Effector memory CD4-positive, alpha-beta T cell (primary cell): ENCODE measurements at regions not wholly inside any gene's neighbourhood (a gene's known extent, or its start where the extent isn't known, plus 50 kb on each side); places are given as distances from the start of the nearest gene placed in this dataset.

Source experiments
- DNase-seq, 3 donors: peaks; one replicate each; pipeline ENCODE4 v3.0.0-alpha.2; 2020
- H3K27ac ChIP-seq: 2 replicates; pipeline ENCODE4 v1.7.0; 2013; ENCODE audit warnings: mild to moderate bottlenecking, low read length, moderate library complexity; ENCODE audit not compliant: insufficient read depth, poor library complexity, severe bottlenecking
- H3K27me3 ChIP-seq: replicated peaks from 2 replicates; pipeline ENCODE4 v1.7.0; 2013; ENCODE audit warnings: mild to moderate bottlenecking, low read length; ENCODE audit not compliant: insufficient read depth, control insufficient read depth, poor library complexity, severe bottlenecking
- H3K36me3 ChIP-seq: 2 replicates; pipeline ENCODE4 v1.7.0; 2013; ENCODE audit warnings: mild to moderate bottlenecking, low read length, moderate library complexity; ENCODE audit not compliant: control insufficient read depth, insufficient read depth
- H3K4me1 ChIP-seq: 2 replicates; pipeline ENCODE4 v1.7.0; 2013; ENCODE audit warnings: low read length, mild to moderate bottlenecking; ENCODE audit not compliant: control insufficient read depth, insufficient read depth, poor library complexity, severe bottlenecking
- H3K4me3 ChIP-seq: 2 replicates; pipeline ENCODE4 v1.7.0; 2013; ENCODE audit warnings: low read length, low read depth, mild to moderate bottlenecking; ENCODE audit not compliant: insufficient read depth, poor library complexity, severe bottlenecking
- H3K9me3 ChIP-seq: 2 replicates; pipeline ENCODE4 v1.7.0; 2013; ENCODE audit warnings: mild to moderate bottlenecking, low read length, moderate library complexity; ENCODE audit not compliant: control insufficient read depth

DNA sequence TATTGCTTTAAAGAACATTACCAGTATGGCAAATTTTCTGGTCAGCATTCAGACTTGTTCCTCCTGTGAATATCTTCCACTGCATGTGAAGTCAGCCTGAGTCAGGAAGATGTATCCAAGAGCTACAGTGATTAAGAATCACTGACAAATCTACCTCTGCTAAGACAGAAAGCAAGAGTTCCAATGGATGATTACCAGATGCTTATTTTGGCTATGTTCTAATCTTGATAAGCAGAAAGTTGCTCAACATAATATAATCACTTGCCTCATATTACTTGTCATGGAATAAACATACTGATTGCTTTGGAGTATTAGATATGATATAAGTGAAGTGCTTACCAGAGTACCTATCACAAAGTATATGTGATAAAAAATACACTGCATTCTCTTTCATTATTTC, 738.1 kb downstream of the ADGRL2 start:
- Histone ChIP-seq H3K27me3 (no peaks in the 10 kb centered on the region), H3K4me1 (no peaks in the 10 kb centered on the region), H3K27ac (no peak overlapping the region), H3K9me3 (no peaks in the 10 kb centered on the region), H3K4me3 (no peak overlapping the region), H3K36me3 (no peaks in the 10 kb centered on the region)
- DNase-seq: no peak

DNA sequence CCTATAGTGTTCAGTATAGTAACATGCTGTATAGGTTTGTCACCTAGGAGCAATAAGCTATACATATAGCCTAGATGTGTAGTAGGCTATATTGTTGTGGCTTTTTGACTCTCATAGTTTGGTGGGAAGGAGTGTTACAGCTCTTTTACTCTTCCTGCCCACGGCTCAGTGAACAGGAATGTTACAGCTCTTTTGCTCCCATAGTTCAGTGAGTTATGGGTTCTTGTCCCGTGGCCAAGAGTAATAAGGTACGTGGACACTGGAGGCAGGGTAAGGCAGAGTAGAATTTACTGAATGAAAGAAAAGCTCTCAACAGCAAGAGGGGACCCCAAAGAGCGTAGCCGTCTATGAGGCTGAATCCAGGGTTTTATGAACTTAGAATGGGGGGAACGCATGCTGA, 734.3 kb downstream of the ADGRL2 start:
- no peak overlapping the region for H3K4me3 ChIP-seq
- no peaks in the 10 kb centered on the region for H3K36me3 ChIP-seq
- no peaks in the 10 kb centered on the region for H3K9me3 ChIP-seq
- no peaks in the 10 kb centered on the region for H3K27me3 ChIP-seq
- H3K27ac ChIP-seq: no peak overlapping the region
- no peak for DNase-seq
- H3K4me1 ChIP-seq: no peaks in the 10 kb centered on the region

DNA sequence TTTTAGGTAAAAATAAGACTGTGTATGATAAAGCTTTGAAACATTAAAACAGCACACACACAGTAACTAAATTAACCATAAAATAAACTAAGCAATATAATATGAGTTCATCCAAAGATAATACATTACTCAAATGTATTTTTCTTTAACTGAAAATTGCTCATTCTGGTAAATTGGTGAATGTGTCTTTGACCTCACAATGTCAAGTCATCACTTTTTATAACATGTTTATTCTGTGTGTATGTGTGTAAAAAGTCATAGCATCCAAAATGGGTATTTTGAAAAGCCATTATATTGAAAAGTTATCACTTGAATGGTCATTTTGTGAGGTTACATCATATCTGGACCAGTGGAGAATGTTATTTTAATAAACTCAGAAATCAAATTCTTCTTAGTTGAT, 724.6 kb downstream of the ADGRL2 start:
- no peaks in the 10 kb centered on the region for H3K27me3 ChIP-seq
- no peaks in the 10 kb centered on the region for H3K36me3 ChIP-seq
- no peak overlapping the region for H3K27ac ChIP-seq
- no peaks in the 10 kb centered on the region for H3K4me1 ChIP-seq
- no peaks in the 10 kb centered on the region for H3K9me3 ChIP-seq
- DNase-seq: no peak
- H3K4me3 ChIP-seq: no peak overlapping the region

DNA sequence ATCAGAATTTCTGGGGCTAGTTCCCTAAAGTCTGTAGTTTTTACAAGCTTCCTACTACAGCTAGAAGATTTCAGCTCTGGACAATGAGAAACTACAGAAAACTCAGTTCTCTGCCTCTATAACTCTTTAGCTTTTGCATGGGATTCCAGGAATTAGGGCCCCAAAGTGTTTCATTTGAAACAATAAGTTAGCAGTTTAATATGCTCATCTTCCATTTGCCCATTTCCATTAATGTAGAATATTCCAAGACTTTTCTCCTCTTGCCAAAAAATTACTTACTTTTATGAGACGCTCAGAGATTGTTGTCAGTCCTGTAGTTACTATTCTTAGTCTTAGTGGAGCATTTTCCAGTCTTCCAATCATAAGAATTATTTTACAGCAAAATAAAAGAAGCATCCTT, 719.9 kb downstream of the ADGRL2 start:
- H3K4me1 ChIP-seq: no peaks in the 10 kb centered on the region
- H3K9me3 ChIP-seq: no peaks in the 10 kb centered on the region
- no peaks in the 10 kb centered on the region for H3K27me3 ChIP-seq
- no peak overlapping the region for H3K27ac ChIP-seq
- H3K36me3 ChIP-seq: no peaks in the 10 kb centered on the region
- DNase-seq: no peak
- H3K4me3 ChIP-seq: no peak overlapping the region

DNA sequence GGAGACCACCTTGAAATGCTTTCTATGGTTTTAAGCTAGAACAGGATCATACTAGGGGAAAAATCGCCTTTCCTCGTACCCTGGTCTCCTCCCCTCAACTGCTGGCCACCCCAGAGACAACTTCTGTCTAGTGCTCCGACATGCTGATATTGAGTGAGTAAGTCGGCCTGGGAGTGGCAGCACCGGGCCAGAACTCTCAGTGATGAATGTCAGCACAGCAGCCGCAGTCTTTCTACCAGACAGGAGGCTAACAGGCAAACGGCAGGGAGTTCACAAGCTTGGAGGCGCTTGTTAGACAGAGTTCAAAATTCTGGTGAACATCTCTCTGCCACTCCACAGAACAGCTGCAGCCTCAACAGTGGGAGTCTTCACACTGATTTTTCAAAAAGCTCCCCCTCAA, 716.9 kb downstream of the ADGRL2 start:
- Histone ChIP-seq H3K36me3 (no peaks in the 10 kb centered on the region), H3K9me3 (no peaks in the 10 kb centered on the region), H3K4me3 (no peak overlapping the region), H3K27me3 (no peaks in the 10 kb centered on the region), H3K4me1 (no peaks in the 10 kb centered on the region), H3K27ac (no peak overlapping the region)
- DNase-seq: no peak

DNA sequence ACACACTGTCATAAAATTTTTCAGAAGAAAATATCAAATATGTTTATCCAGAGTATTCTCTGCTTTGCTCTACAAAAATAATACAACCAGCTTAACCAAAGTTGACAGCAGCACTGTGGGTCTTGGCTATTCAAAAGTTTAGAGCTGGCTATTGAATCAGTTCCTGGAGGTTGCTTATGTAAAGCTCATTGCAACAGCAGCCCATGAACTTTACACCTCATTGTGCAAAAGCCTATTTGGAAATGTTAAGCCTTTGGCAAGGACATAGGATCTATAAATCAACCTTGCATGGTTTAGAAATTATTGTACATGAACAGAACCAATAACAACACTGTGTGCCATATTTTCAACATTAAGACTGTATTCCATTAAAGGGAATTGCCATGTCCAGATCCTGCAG, 714.9 kb downstream of the ADGRL2 start:
- Histone ChIP-seq H3K9me3 (no peaks in the 10 kb centered on the region), H3K27me3 (no peaks in the 10 kb centered on the region), H3K36me3 (no peaks in the 10 kb centered on the region), H3K4me3 (no peak overlapping the region), H3K4me1 (no peaks in the 10 kb centered on the region), H3K27ac (no peak overlapping the region)
- DNase-seq: no peak

DNA sequence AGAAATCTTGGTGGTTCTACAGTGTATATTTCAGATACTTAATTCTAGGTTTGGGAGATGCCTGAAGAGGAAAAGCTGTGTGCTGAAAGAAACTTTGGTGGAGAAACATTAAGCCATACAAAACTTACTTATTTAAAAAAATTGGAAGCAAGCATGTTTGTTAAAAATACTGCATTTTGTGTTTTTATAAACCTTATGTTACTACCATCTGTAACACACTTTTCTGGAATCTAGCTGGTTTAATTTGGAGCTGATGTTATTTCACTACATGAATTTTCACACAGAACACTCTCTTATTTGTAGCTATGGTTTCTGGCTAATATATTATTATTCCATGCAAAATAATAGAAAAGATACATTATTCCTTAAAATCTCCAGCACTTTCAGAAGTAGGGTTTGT, 710.7 kb downstream of the ADGRL2 start:
- no peak for DNase-seq
- Histone ChIP-seq H3K36me3 (no peaks in the 10 kb centered on the region), H3K9me3 (no peaks in the 10 kb centered on the region), H3K4me1 (no peaks in the 10 kb centered on the region), H3K4me3 (no peak overlapping the region), H3K27ac (no peak overlapping the region), H3K27me3 (no peaks in the 10 kb centered on the region)

DNA sequence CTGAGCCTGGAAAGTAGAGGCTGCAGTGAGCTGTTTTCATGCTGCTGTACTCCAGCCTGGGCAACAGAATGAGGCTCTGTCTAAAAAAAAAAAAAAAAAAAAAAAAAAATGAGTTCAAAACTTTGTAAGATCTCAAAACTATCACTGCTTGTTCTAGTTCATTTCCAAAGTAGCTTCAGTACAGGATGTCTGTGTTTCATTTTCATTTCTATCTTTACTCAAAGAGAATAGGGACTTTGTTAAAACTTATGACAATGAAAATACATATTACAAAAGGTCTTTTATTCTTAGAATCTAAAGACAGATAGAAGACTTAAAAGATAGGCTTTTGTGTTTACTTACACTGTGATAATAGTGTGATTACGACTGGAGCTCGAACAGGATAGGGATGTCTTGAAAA, 709.7 kb downstream of the ADGRL2 start:
- Histone ChIP-seq H3K9me3 (no peaks in the 10 kb centered on the region), H3K36me3 (no peaks in the 10 kb centered on the region), H3K27ac (no peak overlapping the region), H3K4me3 (no peak overlapping the region), H3K27me3 (no peaks in the 10 kb centered on the region), H3K4me1 (no peaks in the 10 kb centered on the region)
- DNase-seq: no peak

DNA sequence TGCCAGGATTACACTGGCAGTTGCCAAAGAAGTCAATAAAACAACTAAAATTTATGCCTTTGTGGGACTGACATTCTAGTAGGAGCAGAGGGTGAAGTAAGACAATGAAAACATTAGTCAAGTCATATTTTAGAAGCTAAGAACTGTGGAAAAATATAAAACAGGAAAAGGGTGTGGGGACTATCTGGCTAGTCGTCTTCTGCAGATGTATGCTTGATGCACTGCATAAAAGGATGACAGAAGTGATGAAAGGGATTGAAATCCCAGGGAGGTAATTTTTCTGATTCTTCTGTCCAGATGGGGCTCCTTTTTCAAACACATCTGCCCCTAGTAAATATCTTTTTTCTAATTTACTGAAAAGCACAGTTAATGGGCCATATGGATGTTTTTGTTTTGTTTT, 706.3 kb downstream of the ADGRL2 start:
- DNase-seq: no peak
- Histone ChIP-seq H3K4me3 (no peak overlapping the region), H3K27ac (no peak overlapping the region), H3K36me3 (no peaks in the 10 kb centered on the region), H3K4me1 (no peaks in the 10 kb centered on the region), H3K9me3 (no peaks in the 10 kb centered on the region), H3K27me3 (no peaks in the 10 kb centered on the region)

DNA sequence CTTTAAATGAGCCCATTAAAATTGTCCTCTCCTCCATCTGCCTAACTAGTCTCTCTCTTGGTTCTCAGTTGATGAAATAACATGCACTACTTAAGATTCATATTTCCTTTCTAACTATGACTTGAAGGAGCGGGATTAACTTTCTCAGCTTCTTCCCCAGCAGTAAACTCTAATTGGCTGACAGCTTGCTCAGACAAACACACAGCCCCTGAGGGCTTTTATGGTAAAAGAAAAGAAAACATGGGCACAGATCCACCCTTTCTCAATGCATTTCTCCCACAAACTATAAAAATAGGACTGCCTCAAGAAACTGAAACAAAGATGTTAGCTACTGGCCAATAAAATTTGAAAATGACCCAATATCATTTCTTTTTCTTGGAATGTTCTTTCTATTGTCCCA, 703.1 kb downstream of the ADGRL2 start:
- no peaks in the 10 kb centered on the region for H3K27me3 ChIP-seq
- no peaks in the 10 kb centered on the region for H3K4me1 ChIP-seq
- DNase-seq: no peak
- no peak overlapping the region for H3K27ac ChIP-seq
- H3K9me3 ChIP-seq: no peaks in the 10 kb centered on the region
- no peak overlapping the region for H3K4me3 ChIP-seq
- no peaks in the 10 kb centered on the region for H3K36me3 ChIP-seq

DNA sequence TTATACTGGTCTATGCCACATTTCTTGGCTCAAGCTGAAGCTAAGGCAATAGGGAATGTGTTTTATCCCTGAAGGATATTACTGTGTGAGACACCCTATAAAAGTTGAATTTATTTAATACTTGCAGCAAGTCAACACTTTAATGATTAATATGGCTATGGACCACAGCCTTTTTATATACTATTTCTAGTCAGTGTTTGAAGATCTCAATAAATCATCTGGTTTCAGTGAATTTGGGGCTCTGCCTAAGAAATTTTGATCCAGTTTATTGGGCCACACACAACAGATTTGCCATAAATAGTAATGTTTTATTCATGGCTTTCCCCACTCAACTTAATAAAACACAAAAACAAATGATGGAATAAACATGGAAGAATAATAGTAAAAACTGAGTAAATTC, 698.3 kb downstream of the ADGRL2 start:
- DNase-seq: no peak
- Histone ChIP-seq H3K36me3 (no peaks in the 10 kb centered on the region), H3K9me3 (no peaks in the 10 kb centered on the region), H3K27ac (no peak overlapping the region), H3K4me1 (no peaks in the 10 kb centered on the region), H3K4me3 (no peak overlapping the region), H3K27me3 (no peaks in the 10 kb centered on the region)
